IMR-90 (cell line): ENCODE measurements at regions not wholly inside any gene's neighbourhood (a gene's known extent, or its start where the extent isn't known, plus 50 kb on each side); places are given as distances from the start of the nearest gene placed in this dataset.

Experiments used
- ATAC-seq: fragments of 200-7000 bp; cut with Tn5 transposase; 2 replicates; pipeline ENCODE4 v1.9.1; 2020; ENCODE audit warnings: low read depth, mild to moderate bottlenecking, moderate library complexity
- BruUV-seq: library from RNA; stranded (reverse); fragments of 400-500 nt; replicated peaks from 2 replicates; lab custom pipeline; 2021; lab: Mats Ljungman, UMichigan
- CTCF ChIA-PET: fragments of 300-600 bp; formaldehyde crosslinking; extraction: SDS; loops from one replicate; lab custom pipeline; 2021; ENCODE audit warnings: antibody characterized with exemption; lab: Yijun Ruan, JAX
- POLR2A ChIA-PET: fragments of 300-600 bp; sonication (Branson Sonifier 250); formaldehyde crosslinking; loops from one replicate; lab custom pipeline; 2022; ENCODE audit warnings: antibody characterized with exemption; ENCODE audit not compliant: unreplicated experiment; lab: Charles Lee
- DNase-seq: peaks from one replicate; pipeline ENCODE4 v3.0.0; 2013
- H2AFZ ChIP-seq: replicated peaks from 2 replicates; pipeline ENCODE3; 2013; ENCODE audit warnings: low read length, mild to moderate bottlenecking; ENCODE audit not compliant: poor library complexity
- H2AK5ac ChIP-seq: 2 replicates; pipeline ENCODE4 v1.6.1; 2013; ENCODE audit warnings: low read depth, low read length, inconsistent platforms
- H2AK9ac ChIP-seq: replicated peaks from 2 replicates; pipeline ENCODE3; 2013; ENCODE audit warnings: mild to moderate bottlenecking, low read depth, low read length, moderate library complexity; ENCODE audit not compliant: poor library complexity
- H2BK120ac ChIP-seq: 2 replicates; pipeline ENCODE4 v1.6.1; 2013; ENCODE audit warnings: low read depth, low read length, inconsistent platforms
- H2BK15ac ChIP-seq: 3 replicates; pipeline ENCODE4 v1.6.1; 2013; ENCODE audit warnings: low read depth, low read length, inconsistent platforms
- H2BK20ac ChIP-seq: 2 replicates; pipeline ENCODE4 v1.6.1; 2013; ENCODE audit warnings: low read depth, mild to moderate bottlenecking, inconsistent platforms, low read length, moderate library complexity
- H2BK5ac ChIP-seq: 2 replicates; pipeline ENCODE4 v1.6.1; 2013; ENCODE audit warnings: mild to moderate bottlenecking, low read depth, low read length, inconsistent platforms; ENCODE audit not compliant: poor library complexity, severe bottlenecking
- H3K14ac ChIP-seq: replicated peaks from 2 replicates; pipeline ENCODE4 v1.6.1; 2013; ENCODE audit warnings: low read depth, low read length, inconsistent platforms
- H3K18ac ChIP-seq: 2 replicates; pipeline ENCODE4 v1.6.1; 2013; ENCODE audit warnings: low read depth, low read length, control low read depth
- H3K23ac ChIP-seq: 2 replicates; pipeline ENCODE4 v1.6.1; 2013; ENCODE audit warnings: low read depth, low read length, inconsistent platforms
- H3K27ac ChIP-seq: 2 replicates; pipeline ENCODE4 v1.5.1; 2013; ENCODE audit warnings: mild to moderate bottlenecking, control low read depth, low read length; ENCODE audit not compliant: insufficient read depth
- H3K27me3 ChIP-seq: 2 replicates; pipeline ENCODE4 v1.6.1; 2013; ENCODE audit warnings: low read length; ENCODE audit not compliant: control insufficient read depth, insufficient read depth
- H3K36me3 ChIP-seq: 2 replicates; pipeline ENCODE4 v1.6.1; 2013; ENCODE audit warnings: low read length, mixed read lengths; ENCODE audit not compliant: control insufficient read depth, insufficient read depth
- H3K4ac ChIP-seq: 2 replicates; pipeline ENCODE4 v1.6.1; 2013; ENCODE audit warnings: low read depth, low read length, inconsistent platforms
- H3K4me1 ChIP-seq: 2 replicates; pipeline ENCODE4 v1.6.1; 2013; ENCODE audit warnings: low read length, mixed read lengths; ENCODE audit not compliant: control insufficient read depth, insufficient read depth
- H3K4me2 ChIP-seq: 2 replicates; pipeline ENCODE4 v1.6.1; 2013; ENCODE audit warnings: low read depth, mild to moderate bottlenecking, control low read depth, low read length, moderate library complexity
- H3K4me3 ChIP-seq: 2 replicates; pipeline ENCODE4 v1.5.1; 2013; ENCODE audit warnings: low read depth, mild to moderate bottlenecking, control low read depth, low read length, moderate library complexity; ENCODE audit not compliant: insufficient read depth
- H3K56ac ChIP-seq: 2 replicates; pipeline ENCODE4 v1.6.1; 2013; ENCODE audit warnings: low read length, inconsistent platforms; ENCODE audit not compliant: insufficient read depth; ENCODE audit errors: extremely low read depth
- H3K79me1 ChIP-seq, 2 experiments: 2 replicates each; pipeline ENCODE4 v1.6.1; 2013; ENCODE audit warnings: low read length in 2 of 2, inconsistent platforms in 1 of 2, low read depth in 1 of 2
- H3K9ac ChIP-seq: 2 replicates; pipeline ENCODE4 v1.6.1; 2013; ENCODE audit warnings: low read depth, low read length, control low read depth
- H3K9me1 ChIP-seq: 2 replicates; pipeline ENCODE4 v1.6.1; 2013; ENCODE audit warnings: low read length, inconsistent platforms; ENCODE audit not compliant: insufficient read depth
- H3K9me3 ChIP-seq: 2 replicates; pipeline ENCODE4 v1.6.1; 2013; ENCODE audit warnings: low read length; ENCODE audit not compliant: control insufficient read depth, insufficient read depth
- H4K20me1 ChIP-seq: 2 replicates; pipeline ENCODE4 v1.6.1; 2013; ENCODE audit warnings: low read length, inconsistent platforms; ENCODE audit not compliant: insufficient read depth
- H4K5ac ChIP-seq: 2 replicates; pipeline ENCODE4 v1.6.1; 2013; ENCODE audit warnings: mild to moderate bottlenecking, low read depth, low read length, control low read depth
- H4K8ac ChIP-seq, 2 experiments: 2 replicates each; pipeline ENCODE4 v1.6.1; 2013; ENCODE audit warnings: low read depth in 2 of 2, low read length in 2 of 2, control low read depth in 1 of 2, inconsistent platforms in 1 of 2
- H4K91ac ChIP-seq: 2 replicates; pipeline ENCODE4 v1.6.1; 2013; ENCODE audit warnings: low read depth, low read length, inconsistent platforms; ENCODE audit not compliant: insufficient read depth
- CEBPB ChIP-seq: IDR thresholded peaks from 2 replicates; pipeline ENCODE4 v1.6.1; 2012; ENCODE audit warnings: low read depth, low read length, improper control_type of control experiment
- FOS ChIP-seq: fragments of 150-350 bp; IDR thresholded peaks from 2 replicates; pipeline ENCODE4 v1.6.1; 2016; ENCODE audit warnings: low read depth, low read length
- POLR2A ChIP-seq: IDR thresholded peaks from 2 replicates; pipeline ENCODE4 v1.6.1; 2012; ENCODE audit warnings: mild to moderate bottlenecking, low read depth, low read length
- RAD21 ChIP-seq: IDR thresholded peaks from 2 replicates; pipeline ENCODE4 v1.6.1; 2012; ENCODE audit warnings: low read length, improper control_type of control experiment
- RFX5 ChIP-seq: IDR thresholded peaks from 2 replicates; pipeline ENCODE4 v1.8.0; 2012; ENCODE audit warnings: low read depth, mild to moderate bottlenecking, low read length, moderate library complexity
- WGBS, 2 experiments: methylation state at CpG; one replicate each; pipeline versions ENCODE4 v1.1.5 to v1.1.7; 2013; ENCODE audit warnings: missing lambda C conversion rate in 2 of 2; ENCODE audit not compliant: insufficient read length in 1 of 2; ENCODE audit errors: extremely low coverage in 2 of 2; 5-methylcytosine and 5-hydroxymethylcytosine counted together
- dilution Hi-C: fragments of 300-500 bp; cut with HindIII; formaldehyde crosslinking; loops from one replicate; pipeline ENCODE4 v1.14.3; 2018; ENCODE audit warnings: low sequenced_read_pairs; ENCODE audit not compliant: unreplicated experiment
- in situ Hi-C: fragments of 300-500 bp; cut with MboI; formaldehyde crosslinking; loops from 3 replicates; pipeline ENCODE4 v1.14.3; 2019; ENCODE audit warnings: low sequenced_read_pairs, inconsistent platforms, mixed read lengths
- intact Hi-C: fragments of 100-400 bp; cut with micrococcal nuclease; formaldehyde crosslinking; loops from 2 replicates; pipeline ENCODE4 v1.10.0; 2022
- TF ChIP-seq, protein P1 (sequence below): fragments of 150-350 bp; IDR thresholded peaks from 2 replicates; pipeline ENCODE4 v1.6.1; 2016; ENCODE audit warnings: low read depth, mild to moderate bottlenecking, low read length, moderate library complexity, borderline replicate concordance
- TF ChIP-seq, protein P2 (sequence below): conservative IDR thresholded peaks from 2 replicates; pipeline ENCODE4 v1.5.1; 2012; ENCODE audit warnings: mild to moderate bottlenecking, low read depth, low read length, improper control_type of control experiment

DNA sequence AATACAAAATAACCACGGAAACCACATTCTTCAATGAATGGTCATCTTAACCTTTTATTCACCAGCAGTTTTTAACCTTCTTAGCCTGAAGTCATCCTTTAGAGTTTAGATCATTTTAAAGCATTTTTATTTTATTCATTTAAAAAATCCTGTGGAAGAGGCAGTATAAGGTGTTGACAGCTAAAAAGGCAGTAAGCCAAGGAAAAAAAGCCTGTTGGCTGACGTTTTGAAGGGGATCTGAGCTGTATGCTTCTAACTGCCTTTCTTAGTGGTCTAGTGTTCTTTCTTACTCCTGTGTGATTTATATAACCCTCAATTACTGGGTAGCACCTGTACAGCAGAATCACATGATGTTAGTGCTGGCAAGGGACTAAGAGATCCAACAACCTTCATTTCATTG is 438.3 kb upstream of the SEL1L start:
- Histone ChIP-seq H3K27me3 (no peaks in the 10 kb centered on the region), H3K79me1 (no peaks in the 10 kb centered on the region), H3K27ac (no peak overlapping the region), H3K18ac (no peak overlapping the region), H3K36me3 (no peaks in the 10 kb centered on the region), H2BK5ac (no peak overlapping the region), H2BK20ac (no peak overlapping the region), H3K23ac (no peak overlapping the region), H4K20me1 (no peaks in the 10 kb centered on the region), H2AK9ac (no peak overlapping the region), H3K56ac (no peak overlapping the region), H3K4me1 (no peaks in the 10 kb centered on the region), H4K5ac (no peak overlapping the region), H3K4me2 (no peak overlapping the region), H4K8ac (no peak overlapping the region), H3K4me3 (no peak overlapping the region), H3K9me3 (peaks cover 9% of the 10 kb centered on the region), H4K91ac (no peak overlapping the region), H2AFZ (no peak overlapping the region), H2AK5ac (no peak overlapping the region), H2BK120ac (no peak overlapping the region), H3K4ac (no peak overlapping the region), H3K9me1 (no peaks in the 10 kb centered on the region), H2BK15ac (no peak overlapping the region), H3K9ac (no peak overlapping the region), H3K14ac (no peak overlapping the region)
- ChIA-PET CTCF (no interaction called here), POLR2A (no interaction called here)
- no peak for DNase-seq
- no TSS peak for BruUV-seq
- intact Hi-C loops: no loop called here
- WGBS, 2 experiments: no CpG with 5 or more reads among the region's 2 CpGs
- TF ChIP-seq, protein P1, sequence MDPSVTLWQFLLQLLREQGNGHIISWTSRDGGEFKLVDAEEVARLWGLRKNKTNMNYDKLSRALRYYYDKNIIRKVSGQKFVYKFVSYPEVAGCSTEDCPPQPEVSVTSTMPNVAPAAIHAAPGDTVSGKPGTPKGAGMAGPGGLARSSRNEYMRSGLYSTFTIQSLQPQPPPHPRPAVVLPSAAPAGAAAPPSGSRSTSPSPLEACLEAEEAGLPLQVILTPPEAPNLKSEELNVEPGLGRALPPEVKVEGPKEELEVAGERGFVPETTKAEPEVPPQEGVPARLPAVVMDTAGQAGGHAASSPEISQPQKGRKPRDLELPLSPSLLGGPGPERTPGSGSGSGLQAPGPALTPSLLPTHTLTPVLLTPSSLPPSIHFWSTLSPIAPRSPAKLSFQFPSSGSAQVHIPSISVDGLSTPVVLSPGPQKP: no peak
- TF ChIP-seq POLR2A (no peak), FOS (no peak), RAD21 (no peak), CEBPB (no peak), RFX5 (no peak)
- TF ChIP-seq, protein P2, sequence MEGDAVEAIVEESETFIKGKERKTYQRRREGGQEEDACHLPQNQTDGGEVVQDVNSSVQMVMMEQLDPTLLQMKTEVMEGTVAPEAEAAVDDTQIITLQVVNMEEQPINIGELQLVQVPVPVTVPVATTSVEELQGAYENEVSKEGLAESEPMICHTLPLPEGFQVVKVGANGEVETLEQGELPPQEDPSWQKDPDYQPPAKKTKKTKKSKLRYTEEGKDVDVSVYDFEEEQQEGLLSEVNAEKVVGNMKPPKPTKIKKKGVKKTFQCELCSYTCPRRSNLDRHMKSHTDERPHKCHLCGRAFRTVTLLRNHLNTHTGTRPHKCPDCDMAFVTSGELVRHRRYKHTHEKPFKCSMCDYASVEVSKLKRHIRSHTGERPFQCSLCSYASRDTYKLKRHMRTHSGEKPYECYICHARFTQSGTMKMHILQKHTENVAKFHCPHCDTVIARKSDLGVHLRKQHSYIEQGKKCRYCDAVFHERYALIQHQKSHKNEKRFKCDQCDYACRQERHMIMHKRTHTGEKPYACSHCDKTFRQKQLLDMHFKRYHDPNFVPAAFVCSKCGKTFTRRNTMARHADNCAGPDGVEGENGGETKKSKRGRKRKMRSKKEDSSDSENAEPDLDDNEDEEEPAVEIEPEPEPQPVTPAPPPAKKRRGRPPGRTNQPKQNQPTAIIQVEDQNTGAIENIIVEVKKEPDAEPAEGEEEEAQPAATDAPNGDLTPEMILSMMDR: no peak
- in situ Hi-C loops: no loop called here
- dilution Hi-C loops: no loop called here
- ATAC-seq: no peak
